ENCODE measurements at regions not wholly inside any gene's neighbourhood (a gene's known extent, or its start where the extent isn't known, plus 50 kb on each side); places are given as distances from the start of the nearest gene placed in this dataset.

GRCh38 chr1:58197811-58198210 lies 348.7 kb downstream of the OMA1 start:
- Histone ChIP-seq H3K4me1 (ENCODE audit: control insufficient read depth, insufficient read depth, low read length) (no peaks in the 10 kb centered on the region), H2AFZ (ENCODE audit: control insufficient read depth, low read depth, low read length) (no peak overlapping the region), H3K4me2 (ENCODE audit: control insufficient read depth, insufficient read depth) (no peak overlapping the region), H3K36me3 (ENCODE audit: control insufficient read depth in 2 of 2, insufficient read depth in 2 of 2, low read length in 1 of 2) (no peaks in the 10 kb centered on the region), H4K20me1 (ENCODE audit: control insufficient read depth, insufficient read depth) (no peaks in the 10 kb centered on the region), H3K27me3 (replicated peaks in 1 of 2; ENCODE audit: control insufficient read depth in 2 of 2, insufficient read depth in 2 of 2, low read length in 1 of 2) (no peaks in the 10 kb centered on the region), H3K79me2 (ENCODE audit: control insufficient read depth, insufficient read depth, low read length) (no peaks in the 10 kb centered on the region), H3K4me3 (no peak overlapping the region), H3K9me3 (replicated peaks; ENCODE audit: control insufficient read depth, insufficient read depth, low read length) (no peaks in the 10 kb centered on the region), H3K27ac (ENCODE audit: control insufficient read depth, insufficient read depth) (no peak overlapping the region), H3K9ac (ENCODE audit: control insufficient read depth, insufficient read depth, low read length) (no peak overlapping the region)
- in situ Hi-C loops (cut with MboI) (no loop called here), intact Hi-C loops (cut with micrococcal nuclease; ENCODE audit: unreplicated experiment) (no loop called here)
- no TSS peak for BruUV-seq (replicated peaks)
- RAD21 ChIA-PET (ENCODE audit: unreplicated experiment): no interaction called here
- ATAC-seq (no peak), DNase-seq (ENCODE audit: low read depth, low spot score) (no peak), FAIRE-seq (no peak)
- SMC1A ChIA-PET (ENCODE audit: uncharacterized antibody, unreplicated experiment): no interaction called here
- POLR2A ChIA-PET: no interaction called here
- 0% methylated on average over 1 of the region's 1 CpG for WGBS (ENCODE audit: insufficient coverage, insufficient replicate concordance, low lambda C conversion rate, missing lambda C conversion rate)
- TF ChIP-seq TCF3 (IDR thresholded peaks at IDR 0.05; ENCODE audit: borderline replicate concordance, insufficient read depth, low read depth, low read length) (no peak), CBFB (IDR thresholded peaks at IDR 0.05; ENCODE audit: low read depth) (no peak), MXI1 (IDR thresholded peaks at IDR 0.05; ENCODE audit: low read depth, low read length) (no peak), YY1 (IDR thresholded peaks at IDR 0.05; ENCODE audit: low read depth, low read length) (no peak), FOS (IDR thresholded peaks at IDR 0.05; ENCODE audit: borderline replicate concordance, extremely low read depth, insufficient read length) (no peak), BHLHE40 (IDR thresholded peaks at IDR 0.05; ENCODE audit: borderline replicate concordance in 1 of 2, low read depth in 2 of 2, low read length in 1 of 2) (no peak)
- CTCF ChIA-PET: interaction anchor here (0.6 kb wide), 1 partner anchor 34 kb away, joined by 3 read pairs; no protein-coding TSS in a partner anchor

- in situ Hi-C loops (cut with MboI): no loop called here
- TF ChIP-seq RAD51 (IDR thresholded peaks at IDR 0.05) (no peak), SPI1 (IDR thresholded peaks at IDR 0.05; ENCODE audit: borderline replicate concordance, insufficient read depth, low read depth, low read length) (no peak), NBN (IDR thresholded peaks at IDR 0.05) (no peak), SMAD1 (IDR thresholded peaks at IDR 0.05; ENCODE audit: low read depth, partially characterized antibody) (no peak), IRF4 (IDR thresholded peaks at IDR 0.05; ENCODE audit: low read depth, low read length) (no peak), HCFC1 (IDR thresholded peaks at IDR 0.05; ENCODE audit: low read length) (no peak), RCOR1 (conservative IDR thresholded peaks at IDR 0.05; ENCODE audit: low read depth, low read length) (no peak), BCLAF1 (IDR thresholded peaks at IDR 0.05) (no peak), SP1 (IDR thresholded peaks at IDR 0.05; ENCODE audit: low read depth, low read length) (no peak)
- no peak for FAIRE-seq
- POLR2A ChIA-PET: no interaction called here
- no peak for DNase-seq (ENCODE audit: low read depth, low spot score)
- H3K27me3 ChIP-seq (replicated peaks in 1 of 2; ENCODE audit: control insufficient read depth in 2 of 2, insufficient read depth in 2 of 2, low read length in 1 of 2): peaks cover 2 to 3% of the 10 kb centered on the region in 2 experiments; a peak in 2 of 4 replicates
- SMC1A ChIA-PET (ENCODE audit: uncharacterized antibody, unreplicated experiment): interaction anchor here (0.6 kb wide), 1 partner anchor 148 kb away, joined by 4 read pairs; no protein-coding TSS in a partner anchor
- H3K79me2 ChIP-seq (ENCODE audit: control insufficient read depth, insufficient read depth, low read length): no peaks in the 10 kb centered on the region
- H3K4me3 ChIP-seq: no peak overlapping the region
- RAD21 ChIA-PET (ENCODE audit: unreplicated experiment): no interaction called here
- H2AFZ ChIP-seq (ENCODE audit: control insufficient read depth, low read depth, low read length): no peak overlapping the region
- H3K9ac ChIP-seq (ENCODE audit: control insufficient read depth, insufficient read depth, low read length): no peak overlapping the region
- no TSS peak for BruUV-seq (replicated peaks)
- H4K20me1 ChIP-seq (ENCODE audit: control insufficient read depth, insufficient read depth): no peaks in the 10 kb centered on the region
- H3K4me2 ChIP-seq (ENCODE audit: control insufficient read depth, insufficient read depth): no peak overlapping the region
- no peaks in the 10 kb centered on the region for H3K36me3 ChIP-seq (ENCODE audit: control insufficient read depth in 2 of 2, insufficient read depth in 2 of 2, low read length in 1 of 2)
- H3K9me3 ChIP-seq (replicated peaks; ENCODE audit: control insufficient read depth, insufficient read depth, low read length): no peaks in the 10 kb centered on the region
- no peak overlapping the region for H3K27ac ChIP-seq (ENCODE audit: control insufficient read depth, insufficient read depth)
- intact Hi-C loops (cut with micrococcal nuclease; ENCODE audit: unreplicated experiment): no loop called here
- CTCF ChIA-PET: no interaction called here
- no peak for ATAC-seq
- WGBS (ENCODE audit: insufficient coverage, insufficient replicate concordance, low lambda C conversion rate, missing lambda C conversion rate): 32% methylated on average over 10 of the region's 10 CpGs
- no peaks in the 10 kb centered on the region for H3K4me1 ChIP-seq (ENCODE audit: control insufficient read depth, insufficient read depth, low read length)
These were observed 356.1 kb downstream of the OMA1 start for GRCh38 chr1:58190267-58190988.

All from GM12878 (cell line).